PC-9 (cell line): ENCODE measurements at regions not wholly inside any gene's neighbourhood (a gene's known extent, or its start where the extent isn't known, plus 50 kb on each side); places are given as distances from the start of the nearest gene placed in this dataset.

Source experiments
- EZH2 ChIP-seq: fragments of 200-600 bp; sonication (generic); IDR thresholded peaks from 2 replicates; pipeline ENCODE4 v1.8.0; 2017; ENCODE audit warnings: antibody characterized with exemption, low read depth
- TF ChIP-seq, protein P1 (sequence below): fragments of 200-600 bp; sonication (generic); conservative IDR thresholded peaks from 2 replicates; pipeline ENCODE4 v1.6.1; 2017; ENCODE audit warnings: mixed run types, antibody characterized with exemption, mild to moderate bottlenecking, moderate library complexity

DNA sequence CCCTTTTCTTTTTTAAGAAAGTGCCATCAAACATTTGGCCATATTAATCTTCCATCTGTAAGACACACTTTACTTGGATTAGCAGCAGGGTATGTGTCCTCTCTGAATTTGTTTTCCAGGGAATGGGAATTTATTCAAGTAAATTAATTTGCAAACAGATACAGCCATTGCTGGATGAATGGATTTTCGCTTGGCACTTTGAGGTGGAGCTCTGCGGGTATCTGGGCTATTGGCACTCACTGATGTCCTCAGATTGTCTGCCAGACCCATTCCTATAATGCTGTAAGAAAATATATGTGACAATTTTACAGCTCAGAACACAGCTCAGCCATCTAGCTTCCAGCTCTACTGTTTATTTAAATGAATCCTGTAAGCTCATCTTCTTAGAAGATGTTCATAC lies 201.2 kb upstream of the CDH20 start:
- TF ChIP-seq, protein P1, sequence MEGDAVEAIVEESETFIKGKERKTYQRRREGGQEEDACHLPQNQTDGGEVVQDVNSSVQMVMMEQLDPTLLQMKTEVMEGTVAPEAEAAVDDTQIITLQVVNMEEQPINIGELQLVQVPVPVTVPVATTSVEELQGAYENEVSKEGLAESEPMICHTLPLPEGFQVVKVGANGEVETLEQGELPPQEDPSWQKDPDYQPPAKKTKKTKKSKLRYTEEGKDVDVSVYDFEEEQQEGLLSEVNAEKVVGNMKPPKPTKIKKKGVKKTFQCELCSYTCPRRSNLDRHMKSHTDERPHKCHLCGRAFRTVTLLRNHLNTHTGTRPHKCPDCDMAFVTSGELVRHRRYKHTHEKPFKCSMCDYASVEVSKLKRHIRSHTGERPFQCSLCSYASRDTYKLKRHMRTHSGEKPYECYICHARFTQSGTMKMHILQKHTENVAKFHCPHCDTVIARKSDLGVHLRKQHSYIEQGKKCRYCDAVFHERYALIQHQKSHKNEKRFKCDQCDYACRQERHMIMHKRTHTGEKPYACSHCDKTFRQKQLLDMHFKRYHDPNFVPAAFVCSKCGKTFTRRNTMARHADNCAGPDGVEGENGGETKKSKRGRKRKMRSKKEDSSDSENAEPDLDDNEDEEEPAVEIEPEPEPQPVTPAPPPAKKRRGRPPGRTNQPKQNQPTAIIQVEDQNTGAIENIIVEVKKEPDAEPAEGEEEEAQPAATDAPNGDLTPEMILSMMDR, result no peak
- TF ChIP-seq EZH2, result no peak
